GM21367 (cell line): ENCODE measurements at regions not wholly inside any gene's neighbourhood (a gene's known extent, or its start where the extent isn't known, plus 50 kb on each side); places are given as distances from the start of the nearest gene placed in this dataset.

Source experiments
- ATAC-seq: cut with Tn5 transposase; IDR thresholded peaks from one replicate; pipeline ENCODE4 v1.9.1; 2021; ENCODE audit not compliant: unreplicated experiment

GRCh38 chr18:25454730-25455129 lies 102.8 kb upstream of the ZNF521 start:
- ATAC-seq, result no peak

GRCh38 chr18:25454270-25454659 lies 102.3 kb upstream of the ZNF521 start:
- no peak for ATAC-seq

GRCh38 chr18:25453556-25454269 lies 101.7 kb upstream of the ZNF521 start:
- ATAC-seq, result no peak

- no peak for ATAC-seq
Observed at GRCh38 chr18:25451077-25451658, 99.2 kb upstream of the ZNF521 start.

GRCh38 chr18:25449046-25449445 lies 97.1 kb upstream of the ZNF521 start:
- ATAC-seq, result no peak

GRCh38 chr18:25446972-25447371 lies 95.0 kb upstream of the ZNF521 start:
- ATAC-seq, result no peak

GRCh38 chr18:25445430-25445829 lies 93.5 kb upstream of the ZNF521 start:
- no peak for ATAC-seq

- no peak for ATAC-seq
Observed at GRCh38 chr18:25443776-25444175, 91.8 kb upstream of the ZNF521 start.

- no peak for ATAC-seq
Observed at GRCh38 chr18:25435149-25435782, 83.3 kb upstream of the ZNF521 start.

GRCh38 chr18:25434745-25435144 lies 82.8 kb upstream of the ZNF521 start:
- ATAC-seq, result no peak

- no peak for ATAC-seq
Observed at GRCh38 chr18:25433590-25433989, 81.6 kb upstream of the ZNF521 start.

- no peak for ATAC-seq
Observed at GRCh38 chr18:25425024-25425423, 73.1 kb upstream of the ZNF521 start.

GRCh38 chr18:25423760-25424159 lies 71.8 kb upstream of the ZNF521 start:
- ATAC-seq, result no peak

GRCh38 chr18:25423267-25423666 lies 71.3 kb upstream of the ZNF521 start:
- no peak for ATAC-seq

GRCh38 chr18:25422230-25422629 lies 70.3 kb upstream of the ZNF521 start:
- ATAC-seq, result no peak

- ATAC-seq, result no peak
Observed at GRCh38 chr18:25420077-25420825, 68.3 kb upstream of the ZNF521 start.

GRCh38 chr18:25416374-25416773 lies 64.4 kb upstream of the ZNF521 start:
- no peak for ATAC-seq

- ATAC-seq, result no peak
Observed at GRCh38 chr18:25409971-25410370, 58.0 kb upstream of the ZNF521 start.

- no peak for ATAC-seq
Observed at GRCh38 chr18:25408293-25408692, 56.3 kb upstream of the ZNF521 start.
